ENCODE measurements at regions not wholly inside any gene's neighbourhood (a gene's known extent, or its start where the extent isn't known, plus 50 kb on each side); places are given as distances from the start of the nearest gene placed in this dataset.

DNA sequence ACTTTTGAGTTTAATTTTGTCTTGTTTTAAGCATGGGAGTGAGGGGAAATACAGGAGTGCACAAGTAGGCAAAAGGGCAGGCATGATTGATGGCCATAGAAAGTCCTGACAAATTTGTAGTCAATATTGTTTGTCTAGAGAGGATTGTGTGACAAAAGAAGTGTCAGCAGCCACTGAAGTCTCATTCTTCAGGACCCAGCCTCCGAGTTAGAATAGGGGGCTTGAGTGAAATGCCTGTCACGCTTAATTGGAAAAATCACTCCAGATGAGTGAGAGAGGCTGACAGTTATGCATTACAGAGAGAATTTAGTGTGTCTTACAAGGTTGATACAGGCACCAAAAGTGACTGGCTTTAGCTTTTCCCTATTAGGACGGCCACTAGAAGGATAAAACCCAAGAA lies 81.9 kb upstream of the RPS23 start:
- peak overlapping the region; percentile 4; the same call in 1 of the 2 replicates for H3K4me2 ChIP-seq (ENCODE audit: low read depth, low read length)
- ChIA-PET POLR2A (no interaction called here), CTCF (ENCODE audit: low intra/inter-chr PET ratio, low total read pairs) (no interaction called here)
- no peak overlapping the region; a peak in 1 of 6 replicates for H3K4me3 ChIP-seq (replicated peaks in 1 of 3; ENCODE audit: insufficient read depth in 1 of 3, low read depth in 2 of 3, low read length in 3 of 3)
- ATAC-seq = no peak
- no peaks in the 10 kb centered on the region for H3K9me3 ChIP-seq (ENCODE audit: low read length)
- FAIRE-seq = no peak
- H3K9ac ChIP-seq (ENCODE audit: insufficient read depth, low read depth, low read length) = peak overlapping the region; percentile 21; the same call in 1 of the 2 replicates
- intact Hi-C loops (cut with micrococcal nuclease; ENCODE audit: unreplicated experiment) = loop anchor here (10.0 kb wide), 1 partner anchor 115 kb away; no protein-coding TSS in a partner anchor
- H2AFZ ChIP-seq (ENCODE audit: low read length) = no peak overlapping the region
- no peaks in the 10 kb centered on the region for H3K36me3 ChIP-seq (replicated peaks in 1 of 2; ENCODE audit: control insufficient read depth in 1 of 2, insufficient read depth in 2 of 2, low read length in 2 of 2)
- in situ Hi-C loops (cut with HindIII; ENCODE audit: extremely low pct_ligation_motif_present, low pct_unique_long_range_greater_than_20kb) = loop anchor here (25.0 kb wide), 2 partner anchors 277 to 727 kb away; partner anchors contain the start of genes TMEM167A and XRCC4
- no peak overlapping the region for H3K27ac ChIP-seq (ENCODE audit: extremely low read length, insufficient read depth, low read length)
- H3K79me2 ChIP-seq (ENCODE audit: insufficient read depth, low read length) = no peaks in the 10 kb centered on the region
- no peaks in the 10 kb centered on the region for H4K20me1 ChIP-seq (ENCODE audit: insufficient read depth, low read length)
- TF ChIP-seq MED1 (CRISPR knock-in tag; IDR thresholded peaks at IDR 0.05) (no peak), PPARG (CRISPR knock-in tag; conservative IDR thresholded peaks at IDR 0.05) (peak; percentile 46; the same call in 1 of the 2 replicates)
- no peaks in the 10 kb centered on the region for H3K27me3 ChIP-seq (ENCODE audit: control insufficient read depth in 1 of 2, insufficient read depth in 2 of 2, low read length in 2 of 2)
- no TSS peak for BruUV-seq (replicated peaks)
- H3K4me1 ChIP-seq (ENCODE audit: insufficient read depth, low read length) = peaks cover 71% of the 10 kb centered on the region
- no peak for DNase-seq (ENCODE audit: low spot score)
- WGBS (ENCODE audit: low lambda C conversion rate) = 75% methylated on average over 3 of the region's 3 CpGs

DNA sequence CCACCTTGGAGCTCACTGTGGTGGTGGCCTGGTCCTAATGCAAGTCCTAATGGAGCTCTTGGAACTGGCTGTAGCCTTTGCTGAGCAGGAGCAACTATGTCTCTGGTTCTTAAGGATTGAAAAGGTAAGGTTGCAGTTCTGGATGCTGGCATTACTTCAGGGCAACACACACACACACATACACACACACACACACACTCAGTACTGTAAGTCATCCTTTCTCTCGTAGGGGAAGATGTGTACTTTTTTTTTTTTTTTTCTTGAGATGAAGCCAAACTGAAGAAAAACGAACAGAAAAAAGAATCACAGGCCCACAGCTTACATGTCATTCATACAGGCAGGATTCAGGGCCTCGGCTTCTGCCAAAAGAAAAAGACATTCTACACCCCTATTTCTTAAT lies 81.1 kb upstream of the RPS23 start:
- no peaks in the 10 kb centered on the region for H3K9me3 ChIP-seq (ENCODE audit: low read length)
- H3K27ac ChIP-seq (ENCODE audit: extremely low read length, insufficient read depth, low read length) = no peak overlapping the region
- in situ Hi-C loops (cut with HindIII; ENCODE audit: extremely low pct_ligation_motif_present, low pct_unique_long_range_greater_than_20kb) (loop anchor here (25.0 kb wide), 2 partner anchors 278 to 728 kb away; partner anchors contain the start of genes TMEM167A and XRCC4), intact Hi-C loops (cut with micrococcal nuclease; ENCODE audit: unreplicated experiment) (loop anchor here (10.0 kb wide), 3 partner anchors 136 to 716 kb away; partner anchors contain the start of genes TMEM167A and XRCC4)
- ATAC-seq = no peak
- H3K4me3 ChIP-seq (replicated peaks in 1 of 3; ENCODE audit: insufficient read depth in 1 of 3, low read depth in 2 of 3, low read length in 3 of 3) = no peak overlapping the region
- BruUV-seq (replicated peaks) = no TSS peak
- no peaks in the 10 kb centered on the region for H3K27me3 ChIP-seq (ENCODE audit: control insufficient read depth in 1 of 2, insufficient read depth in 2 of 2, low read length in 2 of 2)
- no peak overlapping the region for H3K9ac ChIP-seq (ENCODE audit: insufficient read depth, low read depth, low read length)
- no peaks in the 10 kb centered on the region for H4K20me1 ChIP-seq (ENCODE audit: insufficient read depth, low read length)
- H2AFZ ChIP-seq (ENCODE audit: low read length) = no peak overlapping the region
- DNase-seq (ENCODE audit: low spot score) = no peak
- H3K4me2 ChIP-seq (ENCODE audit: low read depth, low read length) = no peak overlapping the region
- ChIA-PET POLR2A (interaction anchor here (1.0 to 2.9 kb wide), 4 partner anchors 9 to 1204 kb away, joined by 4 to 27 read pairs (median 11); no protein-coding TSS in a partner anchor), CTCF (ENCODE audit: low intra/inter-chr PET ratio, low total read pairs) (no interaction called here)
- peaks cover 63% of the 10 kb centered on the region for H3K4me1 ChIP-seq (ENCODE audit: insufficient read depth, low read length)
- 58% methylated on average over 3 of the region's 3 CpGs for WGBS (ENCODE audit: low lambda C conversion rate)
- no peaks in the 10 kb centered on the region for H3K36me3 ChIP-seq (replicated peaks in 1 of 2; ENCODE audit: control insufficient read depth in 1 of 2, insufficient read depth in 2 of 2, low read length in 2 of 2)
- H3K79me2 ChIP-seq (ENCODE audit: insufficient read depth, low read length) = no peaks in the 10 kb centered on the region
- FAIRE-seq = no peak
- TF ChIP-seq SNAPC2 (CRISPR knock-in tag; IDR thresholded peaks at IDR 0.05) = no peak
- TF ChIP-seq, protein P1, sequence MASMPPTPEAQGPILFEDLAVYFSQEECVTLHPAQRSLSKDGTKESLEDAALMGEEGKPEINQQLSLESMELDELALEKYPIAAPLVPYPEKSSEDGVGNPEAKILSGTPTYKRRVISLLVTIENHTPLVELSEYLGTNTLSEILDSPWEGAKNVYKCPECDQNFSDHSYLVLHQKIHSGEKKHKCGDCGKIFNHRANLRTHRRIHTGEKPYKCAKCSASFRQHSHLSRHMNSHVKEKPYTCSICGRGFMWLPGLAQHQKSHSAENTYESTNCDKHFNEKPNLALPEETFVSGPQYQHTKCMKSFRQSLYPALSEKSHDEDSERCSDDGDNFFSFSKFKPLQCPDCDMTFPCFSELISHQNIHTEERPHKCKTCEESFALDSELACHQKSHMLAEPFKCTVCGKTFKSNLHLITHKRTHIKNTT (CRISPR knock-in tag; IDR thresholded peaks at IDR 0.05) = no peak
- no peak for TF ChIP-seq HHEX (CRISPR knock-in tag; IDR thresholded peaks at IDR 0.05)
- TF ChIP-seq THAP11 (CRISPR knock-in tag; IDR thresholded peaks at IDR 0.05) = no peak
- TF ChIP-seq, protein P2, sequence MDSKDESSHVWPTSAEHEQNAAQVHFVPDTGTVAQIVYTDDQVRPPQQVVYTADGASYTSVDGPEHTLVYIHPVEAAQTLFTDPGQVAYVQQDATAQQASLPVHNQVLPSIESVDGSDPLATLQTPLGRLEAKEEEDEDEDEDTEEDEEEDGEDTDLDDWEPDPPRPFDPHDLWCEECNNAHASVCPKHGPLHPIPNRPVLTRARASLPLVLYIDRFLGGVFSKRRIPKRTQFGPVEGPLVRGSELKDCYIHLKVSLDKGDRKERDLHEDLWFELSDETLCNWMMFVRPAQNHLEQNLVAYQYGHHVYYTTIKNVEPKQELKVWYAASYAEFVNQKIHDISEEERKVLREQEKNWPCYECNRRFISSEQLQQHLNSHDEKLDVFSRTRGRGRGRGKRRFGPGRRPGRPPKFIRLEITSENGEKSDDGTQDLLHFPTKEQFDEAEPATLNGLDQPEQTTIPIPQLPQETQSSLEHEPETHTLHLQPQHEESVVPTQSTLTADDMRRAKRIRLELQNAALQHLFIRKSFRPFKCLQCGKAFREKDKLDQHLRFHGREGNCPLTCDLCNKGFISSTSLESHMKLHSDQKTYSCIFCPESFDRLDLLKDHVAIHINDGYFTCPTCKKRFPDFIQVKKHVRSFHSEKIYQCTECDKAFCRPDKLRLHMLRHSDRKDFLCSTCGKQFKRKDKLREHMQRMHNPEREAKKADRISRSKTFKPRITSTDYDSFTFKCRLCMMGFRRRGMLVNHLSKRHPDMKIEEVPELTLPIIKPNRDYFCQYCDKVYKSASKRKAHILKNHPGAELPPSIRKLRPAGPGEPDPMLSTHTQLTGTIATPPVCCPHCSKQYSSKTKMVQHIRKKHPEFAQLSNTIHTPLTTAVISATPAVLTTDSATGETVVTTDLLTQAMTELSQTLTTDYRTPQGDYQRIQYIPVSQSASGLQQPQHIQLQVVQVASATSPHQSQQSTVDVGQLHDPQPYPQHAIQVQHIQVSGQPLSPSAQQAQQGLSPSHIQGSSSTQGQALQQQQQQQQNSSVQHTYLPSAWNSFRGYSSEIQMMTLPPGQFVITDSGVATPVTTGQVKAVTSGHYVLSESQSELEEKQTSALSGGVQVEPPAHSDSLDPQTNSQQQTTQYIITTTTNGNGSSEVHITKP (CRISPR knock-in tag; IDR thresholded peaks at IDR 0.05; ENCODE audit: low read depth) = no peak
- TF ChIP-seq ZSCAN22 (CRISPR knock-in tag; IDR thresholded peaks at IDR 0.05) = no peak
- TF ChIP-seq SMARCE1 (IDR thresholded peaks at IDR 0.05; ENCODE audit: borderline replicate concordance) = no peak
- TF ChIP-seq, protein P3, sequence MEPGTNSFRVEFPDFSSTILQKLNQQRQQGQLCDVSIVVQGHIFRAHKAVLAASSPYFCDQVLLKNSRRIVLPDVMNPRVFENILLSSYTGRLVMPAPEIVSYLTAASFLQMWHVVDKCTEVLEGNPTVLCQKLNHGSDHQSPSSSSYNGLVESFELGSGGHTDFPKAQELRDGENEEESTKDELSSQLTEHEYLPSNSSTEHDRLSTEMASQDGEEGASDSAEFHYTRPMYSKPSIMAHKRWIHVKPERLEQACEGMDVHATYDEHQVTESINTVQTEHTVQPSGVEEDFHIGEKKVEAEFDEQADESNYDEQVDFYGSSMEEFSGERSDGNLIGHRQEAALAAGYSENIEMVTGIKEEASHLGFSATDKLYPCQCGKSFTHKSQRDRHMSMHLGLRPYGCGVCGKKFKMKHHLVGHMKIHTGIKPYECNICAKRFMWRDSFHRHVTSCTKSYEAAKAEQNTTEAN (CRISPR knock-in tag; conservative IDR thresholded peaks at IDR 0.05) = no peak
- TF ChIP-seq ZNF468 (CRISPR knock-in tag; IDR thresholded peaks at IDR 0.05) = no peak

All from HepG2 (cell line).